ENCODE measurements at regions not wholly inside any gene's neighbourhood (a gene's known extent, or its start where the extent isn't known, plus 50 kb on each side); places are given as distances from the start of the nearest gene placed in this dataset.

DNA sequence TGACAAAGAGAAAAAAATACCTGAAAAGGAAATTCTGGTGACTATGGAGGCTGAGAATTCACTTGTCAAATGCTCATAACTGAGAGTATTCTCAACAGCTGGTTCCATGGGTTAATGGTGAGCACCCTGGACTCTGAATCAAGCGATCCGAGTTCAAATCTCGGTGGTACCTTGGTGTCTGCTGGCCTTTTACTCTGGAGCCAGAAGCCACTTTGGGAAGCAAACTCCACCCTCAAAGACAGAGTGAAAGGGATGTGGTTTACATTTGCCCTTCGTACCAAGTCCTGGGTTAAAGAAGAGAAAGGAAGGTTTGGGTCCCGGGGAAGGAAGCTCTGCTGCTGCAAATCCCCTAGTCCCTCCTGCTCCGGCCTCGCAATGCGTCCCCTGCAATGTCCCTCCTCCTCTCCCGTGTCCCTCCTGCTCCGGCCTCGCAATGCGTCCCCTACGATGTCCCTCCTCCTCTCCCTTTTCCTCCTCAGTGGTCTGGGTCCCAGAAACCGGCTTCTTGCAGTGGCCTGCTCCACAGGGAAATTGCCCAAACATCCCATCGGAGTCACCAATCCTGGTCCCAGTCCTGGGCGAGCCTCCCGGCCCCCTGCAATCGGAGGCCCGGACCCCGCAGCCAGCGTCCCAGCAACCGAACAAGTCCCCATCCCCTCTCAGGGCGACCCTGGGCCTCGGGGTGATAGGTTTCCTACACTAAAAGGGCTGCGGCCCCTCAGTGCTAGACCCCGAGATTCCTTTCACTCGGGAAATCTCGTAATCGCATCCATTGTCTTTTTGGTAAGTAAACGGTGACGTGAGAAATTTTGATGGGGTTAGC, 129.4 kb downstream of the PPIAL4G start:
- TF ChIP-seq, protein P1, sequence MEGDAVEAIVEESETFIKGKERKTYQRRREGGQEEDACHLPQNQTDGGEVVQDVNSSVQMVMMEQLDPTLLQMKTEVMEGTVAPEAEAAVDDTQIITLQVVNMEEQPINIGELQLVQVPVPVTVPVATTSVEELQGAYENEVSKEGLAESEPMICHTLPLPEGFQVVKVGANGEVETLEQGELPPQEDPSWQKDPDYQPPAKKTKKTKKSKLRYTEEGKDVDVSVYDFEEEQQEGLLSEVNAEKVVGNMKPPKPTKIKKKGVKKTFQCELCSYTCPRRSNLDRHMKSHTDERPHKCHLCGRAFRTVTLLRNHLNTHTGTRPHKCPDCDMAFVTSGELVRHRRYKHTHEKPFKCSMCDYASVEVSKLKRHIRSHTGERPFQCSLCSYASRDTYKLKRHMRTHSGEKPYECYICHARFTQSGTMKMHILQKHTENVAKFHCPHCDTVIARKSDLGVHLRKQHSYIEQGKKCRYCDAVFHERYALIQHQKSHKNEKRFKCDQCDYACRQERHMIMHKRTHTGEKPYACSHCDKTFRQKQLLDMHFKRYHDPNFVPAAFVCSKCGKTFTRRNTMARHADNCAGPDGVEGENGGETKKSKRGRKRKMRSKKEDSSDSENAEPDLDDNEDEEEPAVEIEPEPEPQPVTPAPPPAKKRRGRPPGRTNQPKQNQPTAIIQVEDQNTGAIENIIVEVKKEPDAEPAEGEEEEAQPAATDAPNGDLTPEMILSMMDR (IDR thresholded peaks at IDR 0.05) = no peak
- TF ChIP-seq POLR2A (IDR thresholded peaks at IDR 0.05; ENCODE audit: low read depth) (no peak), POLR2AphosphoS5 (IDR thresholded peaks at IDR 0.05) (no peak), EP300 (IDR thresholded peaks at IDR 0.05) (no peak)

Measured in esophagus muscularis mucosa (tissue), 4 donors.